ENCODE measurements at regions not wholly inside any gene's neighbourhood (a gene's known extent, or its start where the extent isn't known, plus 50 kb on each side); places are given as distances from the start of the nearest gene placed in this dataset.

GRCh38 chr5:152523964-152524363 lies 118.9 kb upstream of the NMUR2 start:
- H3K4me3 ChIP-seq (ENCODE audit: low read length): no peak overlapping the region
- Mint-ChIP-seq H3K4me1 (peaks cover 12% of the 10 kb centered on the region), H3K27ac (no peak overlapping the region), H3K27me3 (ENCODE audit: insufficient read depth) (no peaks in the 10 kb centered on the region), H3K9me3 (no peaks in the 10 kb centered on the region), H3K4me3 (no peak overlapping the region), H3K36me3 (ENCODE audit: low read depth) (no peaks in the 10 kb centered on the region)
- DNase-seq: no peak
- TF ChIP-seq CTCF (conservative IDR thresholded peaks at IDR 0.05): no peak
- H3K9me3 ChIP-seq (ENCODE audit: control insufficient read depth, low read length): no peaks in the 10 kb centered on the region
- H3K36me3 ChIP-seq (ENCODE audit: control insufficient read depth, insufficient read depth, low read length): no peaks in the 10 kb centered on the region
- no peak overlapping the region for H3K27ac ChIP-seq (ENCODE audit: low read depth, low read length)
- H3K9ac ChIP-seq (ENCODE audit: extremely low read depth, low read length, poor library complexity, severe bottlenecking): no peak overlapping the region
- H3K4me1 ChIP-seq (ENCODE audit: control insufficient read depth, insufficient read depth, low read length): peaks cover 7% of the 10 kb centered on the region
- no peaks in the 10 kb centered on the region for H3K27me3 ChIP-seq (ENCODE audit: control insufficient read depth, insufficient read depth, low read length, poor library complexity, severe bottlenecking)
- WGBS, 2 experiments (ENCODE audit: insufficient coverage in 1 of 2, insufficient read length in 1 of 2): 88% methylated on average over 1 of the region's 1 CpG; no CpG with 5 or more reads in 1 of the 2 experiments

- H3K36me3 Mint-ChIP-seq (ENCODE audit: low read depth): no peaks in the 10 kb centered on the region
- TF ChIP-seq CTCF (conservative IDR thresholded peaks at IDR 0.05): no peak
- H3K27ac ChIP-seq (ENCODE audit: low read depth, low read length): no peak overlapping the region
- no peaks in the 10 kb centered on the region for H3K9me3 Mint-ChIP-seq
- H3K36me3 ChIP-seq (ENCODE audit: control insufficient read depth, insufficient read depth, low read length): no peaks in the 10 kb centered on the region
- H3K4me1 Mint-ChIP-seq: peaks cover 23% of the 10 kb centered on the region
- no peak for DNase-seq
- no peaks in the 10 kb centered on the region for H3K27me3 Mint-ChIP-seq (ENCODE audit: insufficient read depth)
- H3K9ac ChIP-seq (ENCODE audit: extremely low read depth, low read length, poor library complexity, severe bottlenecking): no peak overlapping the region
- H3K4me3 ChIP-seq (ENCODE audit: low read length): no peak overlapping the region
- 76% methylated on average over 2 of the region's 3 CpGs; no CpG with 5 or more reads in 1 of the 2 experiments for WGBS, 2 experiments (ENCODE audit: insufficient coverage in 1 of 2, insufficient read length in 1 of 2)
- H3K4me1 ChIP-seq (ENCODE audit: control insufficient read depth, insufficient read depth, low read length): peaks cover 11% of the 10 kb centered on the region
- no peaks in the 10 kb centered on the region for H3K27me3 ChIP-seq (ENCODE audit: control insufficient read depth, insufficient read depth, low read length, poor library complexity, severe bottlenecking)
- no peak overlapping the region for H3K4me3 Mint-ChIP-seq
- no peak overlapping the region for H3K27ac Mint-ChIP-seq
- no peaks in the 10 kb centered on the region for H3K9me3 ChIP-seq (ENCODE audit: control insufficient read depth, low read length)
These were observed 122.4 kb upstream of the NMUR2 start for GRCh38 chr5:152527358-152528052.

GRCh38 chr5:152529440-152529839 lies 124.4 kb upstream of the NMUR2 start:
- Histone ChIP-seq H3K27ac (ENCODE audit: low read depth, low read length) (no peak overlapping the region), H3K9ac (ENCODE audit: extremely low read depth, low read length, poor library complexity, severe bottlenecking) (no peak overlapping the region), H3K27me3 (ENCODE audit: control insufficient read depth, insufficient read depth, low read length, poor library complexity, severe bottlenecking) (no peaks in the 10 kb centered on the region), H3K9me3 (ENCODE audit: control insufficient read depth, low read length) (no peaks in the 10 kb centered on the region), H3K36me3 (ENCODE audit: control insufficient read depth, insufficient read depth, low read length) (no peaks in the 10 kb centered on the region), H3K4me3 (ENCODE audit: low read length) (peak overlapping the region; percentile 37), H3K4me1 (ENCODE audit: control insufficient read depth, insufficient read depth, low read length) (peaks cover 11% of the 10 kb centered on the region)
- H3K4me1 Mint-ChIP-seq: peaks cover 23% of the 10 kb centered on the region
- H3K27ac Mint-ChIP-seq: peak overlapping the region; percentile 56
- TF ChIP-seq CTCF (conservative IDR thresholded peaks at IDR 0.05): no peak
- H3K9me3 Mint-ChIP-seq: no peaks in the 10 kb centered on the region
- H3K4me3 Mint-ChIP-seq: peak overlapping the region; percentile 9
- peak; percentile 82 for DNase-seq
- no peaks in the 10 kb centered on the region for H3K27me3 Mint-ChIP-seq (ENCODE audit: insufficient read depth)
- H3K36me3 Mint-ChIP-seq (ENCODE audit: low read depth): no peaks in the 10 kb centered on the region

Measured in endodermal cell (in vitro differentiated cells).